Astrocyte (in vitro differentiated cells and primary cell): ENCODE measurements at regions not wholly inside any gene's neighbourhood (a gene's known extent, or its start where the extent isn't known, plus 50 kb on each side); places are given as distances from the start of the nearest gene placed in this dataset.

Experiments used
- DNase-seq: peaks from one replicate; pipeline ENCODE4 v3.0.0-alpha.2; 2010; ENCODE audit warnings: low read depth
- FAIRE-seq: peaks from 2 replicates; lab custom pipeline; 2011; peaks lifted over from hg19 to GRCh38; lab: Jason Lieb, UNC
- H2AFZ ChIP-seq: 2 replicates; pipeline ENCODE4 v1.6.0; 2012; ENCODE audit warnings: low read depth, low read length, inconsistent platforms
- H3K27ac ChIP-seq: 2 replicates; pipeline ENCODE4 v1.5.1; 2011; ENCODE audit warnings: low read depth, low read length, inconsistent platforms
- H3K27me3 ChIP-seq: 2 replicates; pipeline ENCODE4 v1.6.0; 2011; ENCODE audit warnings: low read length, inconsistent platforms; ENCODE audit not compliant: insufficient read depth
- H3K36me3 ChIP-seq: 2 replicates; pipeline ENCODE4 v1.5.1; 2011; ENCODE audit warnings: low read length, inconsistent platforms; ENCODE audit not compliant: insufficient read depth
- H3K4me1 ChIP-seq: 2 replicates; pipeline ENCODE4 v1.5.1; 2011; ENCODE audit warnings: low read length, inconsistent platforms; ENCODE audit not compliant: insufficient read depth
- H3K4me2 ChIP-seq: 2 replicates; pipeline ENCODE4 v1.6.0; 2012; ENCODE audit warnings: low read length, inconsistent platforms
- H3K4me3 ChIP-seq: 2 replicates; pipeline ENCODE4 v1.5.1; 2011; ENCODE audit warnings: low read depth, mild to moderate bottlenecking, low read length, inconsistent platforms; ENCODE audit not compliant: insufficient read depth
- H3K79me2 ChIP-seq: 2 replicates; pipeline ENCODE4 v1.6.0; 2012; ENCODE audit warnings: mild to moderate bottlenecking, low read length, inconsistent platforms; ENCODE audit not compliant: insufficient read depth
- H3K9ac ChIP-seq: 2 replicates; pipeline ENCODE4 v1.6.0; 2012; ENCODE audit warnings: mild to moderate bottlenecking, low read length, inconsistent platforms
- H3K9me3 ChIP-seq: 2 replicates; pipeline ENCODE4 v1.5.1; 2012; ENCODE audit warnings: low read depth, mild to moderate bottlenecking, low read length, inconsistent platforms; ENCODE audit not compliant: insufficient read depth
- H4K20me1 ChIP-seq: 2 replicates; pipeline ENCODE4 v1.6.0; 2012; ENCODE audit warnings: low read length, inconsistent platforms; ENCODE audit not compliant: insufficient read depth
- H3K27ac Mint-ChIP-seq: one replicate; pipeline ENCODE4 v1.8.0; 2021; ENCODE audit warnings: mild to moderate bottlenecking, mixed read lengths; ENCODE audit not compliant: unreplicated experiment
- H3K27me3 Mint-ChIP-seq: one replicate; pipeline ENCODE4 v1.8.0; 2021; ENCODE audit warnings: low read depth, mixed read lengths; ENCODE audit not compliant: unreplicated experiment
- H3K36me3 Mint-ChIP-seq: one replicate; pipeline ENCODE4 v1.8.0; 2021; ENCODE audit warnings: low read depth, mixed read lengths; ENCODE audit not compliant: unreplicated experiment
- H3K4me1 Mint-ChIP-seq: one replicate; pipeline ENCODE4 v1.8.0; 2021; ENCODE audit warnings: low read depth, mixed read lengths; ENCODE audit not compliant: unreplicated experiment
- H3K4me3 Mint-ChIP-seq: one replicate; pipeline ENCODE4 v1.8.0; 2021; ENCODE audit warnings: mild to moderate bottlenecking, moderate library complexity, mixed read lengths; ENCODE audit not compliant: unreplicated experiment
- H3K9me3 Mint-ChIP-seq: one replicate; pipeline ENCODE4 v1.8.0; 2021; ENCODE audit warnings: mild to moderate bottlenecking, mixed read lengths; ENCODE audit not compliant: unreplicated experiment
- EZH2 ChIP-seq: IDR thresholded peaks from 2 replicates; pipeline ENCODE4 v1.6.1; 2012; ENCODE audit warnings: mild to moderate bottlenecking, low read length, inconsistent platforms; ENCODE audit not compliant: insufficient read depth
- TF ChIP-seq, protein P1 (sequence below): IDR thresholded peaks from 2 replicates; pipeline ENCODE4 v1.5.1; 2011; ENCODE audit warnings: low read depth, mild to moderate bottlenecking, inconsistent platforms, low read length, moderate library complexity; ENCODE audit not compliant: insufficient read depth

DNA sequence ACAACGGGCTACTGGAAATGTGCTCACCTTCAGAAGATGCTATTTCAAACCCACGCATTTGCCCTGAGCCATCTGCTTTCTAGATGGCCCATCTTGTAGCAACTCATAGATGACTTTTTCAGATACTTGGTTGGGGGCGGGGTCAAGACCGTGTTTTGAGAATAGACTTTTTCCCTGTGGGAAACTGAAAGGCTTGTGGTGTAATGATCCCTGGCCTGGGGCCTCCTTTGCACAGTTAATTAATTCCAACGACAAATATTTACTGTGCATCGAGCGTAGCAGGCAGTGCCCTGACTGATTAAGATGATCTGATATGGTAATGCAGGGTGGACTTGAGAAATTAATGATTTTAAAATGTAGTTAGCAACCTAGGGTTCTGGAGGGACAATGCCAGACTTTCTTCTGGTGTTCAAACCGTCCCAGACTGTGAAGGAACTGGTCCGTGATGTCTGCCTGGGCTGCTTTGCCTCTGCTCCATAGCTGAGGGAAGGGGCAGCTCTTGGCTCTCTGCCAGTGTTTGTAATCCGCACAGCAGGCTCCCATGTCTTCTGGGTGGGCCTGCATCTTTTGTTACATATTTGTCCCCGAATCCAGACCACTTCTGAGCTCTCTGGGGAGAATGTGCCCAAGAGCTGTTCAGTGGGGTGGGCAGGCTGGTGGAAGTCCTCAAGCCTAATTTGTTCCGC is 84.8 kb downstream of the ADAMTS15 start:
- Histone ChIP-seq H3K4me1 (peaks cover 14% of the 10 kb centered on the region), H2AFZ (no peak overlapping the region), H3K27me3 (no peaks in the 10 kb centered on the region), H3K9ac (no peak overlapping the region), H3K9me3 (no peaks in the 10 kb centered on the region), H3K4me3 (no peak overlapping the region), H4K20me1 (no peaks in the 10 kb centered on the region), H3K79me2 (no peaks in the 10 kb centered on the region), H3K27ac (no peak overlapping the region), H3K4me2 (no peak overlapping the region), H3K36me3 (no peaks in the 10 kb centered on the region)
- Mint-ChIP-seq H3K27ac (no peak overlapping the region), H3K4me3 (no peak overlapping the region), H3K27me3 (peaks cover 16% of the 10 kb centered on the region), H3K9me3 (peaks cover 1% of the 10 kb centered on the region), H3K4me1 (peaks cover 20% of the 10 kb centered on the region), H3K36me3 (peaks cover 3% of the 10 kb centered on the region)
- DNase-seq (no peak), FAIRE-seq (no peak)
- TF ChIP-seq, protein P1, sequence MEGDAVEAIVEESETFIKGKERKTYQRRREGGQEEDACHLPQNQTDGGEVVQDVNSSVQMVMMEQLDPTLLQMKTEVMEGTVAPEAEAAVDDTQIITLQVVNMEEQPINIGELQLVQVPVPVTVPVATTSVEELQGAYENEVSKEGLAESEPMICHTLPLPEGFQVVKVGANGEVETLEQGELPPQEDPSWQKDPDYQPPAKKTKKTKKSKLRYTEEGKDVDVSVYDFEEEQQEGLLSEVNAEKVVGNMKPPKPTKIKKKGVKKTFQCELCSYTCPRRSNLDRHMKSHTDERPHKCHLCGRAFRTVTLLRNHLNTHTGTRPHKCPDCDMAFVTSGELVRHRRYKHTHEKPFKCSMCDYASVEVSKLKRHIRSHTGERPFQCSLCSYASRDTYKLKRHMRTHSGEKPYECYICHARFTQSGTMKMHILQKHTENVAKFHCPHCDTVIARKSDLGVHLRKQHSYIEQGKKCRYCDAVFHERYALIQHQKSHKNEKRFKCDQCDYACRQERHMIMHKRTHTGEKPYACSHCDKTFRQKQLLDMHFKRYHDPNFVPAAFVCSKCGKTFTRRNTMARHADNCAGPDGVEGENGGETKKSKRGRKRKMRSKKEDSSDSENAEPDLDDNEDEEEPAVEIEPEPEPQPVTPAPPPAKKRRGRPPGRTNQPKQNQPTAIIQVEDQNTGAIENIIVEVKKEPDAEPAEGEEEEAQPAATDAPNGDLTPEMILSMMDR, result no peak
- TF ChIP-seq EZH2, result no peak

DNA sequence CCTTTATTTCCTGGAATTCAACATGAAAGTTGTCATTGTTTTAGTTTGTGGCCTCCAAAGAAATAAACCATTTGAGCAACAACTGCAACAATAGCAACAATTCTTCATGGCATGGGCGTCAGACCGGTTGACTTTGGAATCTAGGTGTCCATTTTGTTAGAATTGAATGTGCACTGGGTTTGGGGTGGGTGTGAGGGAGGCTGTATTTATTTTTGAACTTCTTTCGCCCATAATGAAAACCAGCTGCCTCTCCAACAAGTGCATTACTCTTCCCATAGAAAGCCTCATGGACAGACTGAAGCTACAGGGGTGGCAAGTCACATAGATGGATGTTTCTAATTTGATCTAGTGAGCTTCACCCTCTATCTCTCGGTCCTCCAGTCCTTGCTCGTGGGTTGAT is 85.4 kb downstream of the ADAMTS15 start:
- H3K4me1 ChIP-seq, result peaks cover 8% of the 10 kb centered on the region
- no peak overlapping the region for H3K9ac ChIP-seq
- TF ChIP-seq EZH2, result no peak
- TF ChIP-seq, protein P1, result no peak
- no peaks in the 10 kb centered on the region for H3K79me2 ChIP-seq
- H3K9me3 ChIP-seq, result no peaks in the 10 kb centered on the region
- no peaks in the 10 kb centered on the region for H3K36me3 ChIP-seq
- Mint-ChIP-seq H3K27me3 (peaks cover 16% of the 10 kb centered on the region), H3K4me1 (peaks cover 14% of the 10 kb centered on the region), H3K27ac (no peak overlapping the region), H3K9me3 (peaks cover 1% of the 10 kb centered on the region), H3K36me3 (peaks cover 3% of the 10 kb centered on the region), H3K4me3 (no peak overlapping the region)
- H4K20me1 ChIP-seq, result no peaks in the 10 kb centered on the region
- no peak overlapping the region for H3K4me2 ChIP-seq
- no peak overlapping the region for H3K4me3 ChIP-seq
- no peak overlapping the region for H2AFZ ChIP-seq
- no peaks in the 10 kb centered on the region for H3K27me3 ChIP-seq
- H3K27ac ChIP-seq, result no peak overlapping the region
- DNase-seq (no peak), FAIRE-seq (no peak)

DNA sequence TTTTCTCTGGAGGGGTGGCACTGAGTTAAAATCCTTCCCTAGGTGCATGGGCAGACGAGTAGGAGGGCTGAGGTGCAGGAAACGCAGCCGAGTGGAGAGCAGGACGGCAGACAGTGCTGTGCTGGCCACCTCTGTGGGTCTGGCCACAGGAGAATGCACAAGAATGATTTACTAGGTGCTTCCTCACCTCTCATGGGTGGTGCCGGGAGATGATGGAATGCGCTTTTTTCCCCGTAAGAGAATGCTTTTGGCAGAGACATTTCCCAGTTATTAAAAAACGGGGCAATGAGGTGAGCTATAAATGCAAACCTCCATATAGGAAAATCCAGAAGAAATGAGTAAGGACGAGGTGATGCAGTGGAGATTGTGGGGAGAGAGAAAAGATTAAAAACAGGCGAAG is 86.1 kb downstream of the ADAMTS15 start:
- no peak for DNase-seq
- no peaks in the 10 kb centered on the region for H4K20me1 ChIP-seq
- H3K27me3 ChIP-seq, result no peaks in the 10 kb centered on the region
- H3K9ac ChIP-seq, result no peak overlapping the region
- no peak overlapping the region for H3K4me2 ChIP-seq
- Mint-ChIP-seq H3K36me3 (peaks cover 3% of the 10 kb centered on the region), H3K4me1 (peaks cover 10% of the 10 kb centered on the region), H3K9me3 (peaks cover 1% of the 10 kb centered on the region), H3K27ac (no peak overlapping the region), H3K4me3 (no peak overlapping the region), H3K27me3 (peaks cover 16% of the 10 kb centered on the region)
- FAIRE-seq, result no peak
- no peaks in the 10 kb centered on the region for H3K9me3 ChIP-seq
- no peak overlapping the region for H2AFZ ChIP-seq
- no peaks in the 10 kb centered on the region for H3K36me3 ChIP-seq
- H3K4me1 ChIP-seq, result peaks cover 5% of the 10 kb centered on the region
- no peaks in the 10 kb centered on the region for H3K79me2 ChIP-seq
- no peak overlapping the region for H3K27ac ChIP-seq
- H3K4me3 ChIP-seq, result no peak overlapping the region
- TF ChIP-seq, protein P1, result no peak
- no peak for TF ChIP-seq EZH2
